ENCODE measurements at regions not wholly inside any gene's neighbourhood (a gene's known extent, or its start where the extent isn't known, plus 50 kb on each side); places are given as distances from the start of the nearest gene placed in this dataset.
"Not testable (repeated sequence)": the region's sequence is repeated elsewhere in the genome, so short reads cannot be mapped to it uniquely, and the experiment has no call there.

DNA sequence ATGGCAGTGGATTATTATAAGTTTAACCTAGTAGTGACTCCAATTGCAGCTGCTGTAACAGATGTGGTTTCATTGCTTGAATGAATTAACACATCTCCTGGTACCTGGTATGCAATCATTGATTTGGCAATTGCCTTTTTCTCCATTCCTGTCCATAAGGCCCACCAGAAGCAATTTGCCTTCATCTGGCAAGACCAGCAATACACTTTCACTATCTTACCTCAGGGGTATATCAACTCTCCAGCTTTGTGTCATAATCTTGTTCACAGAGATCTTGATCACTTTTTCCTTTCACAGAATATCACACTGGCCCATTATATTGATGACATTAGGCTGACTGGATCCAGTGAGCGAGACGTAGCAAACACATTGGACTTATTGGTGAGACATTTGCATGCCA is 128.7 kb upstream of the ZC3H12C start:
- ChIA-PET CTCF (interaction anchor here (1.2 kb wide), 1 partner anchor 25 kb away, joined by 3 read pairs; no protein-coding TSS in a partner anchor), POLR2A (no interaction called here)
- Histone ChIP-seq H3K27ac (ENCODE audit: low read depth, low read length) (no peak overlapping the region), H3K27me3 (ENCODE audit: control insufficient read depth, insufficient read depth, low read length) (no peaks in the 10 kb centered on the region), H3K4me3 (ENCODE audit: low read depth, low read length) (no peak overlapping the region), H3K9me3 (ENCODE audit: control insufficient read depth, insufficient read depth, low read length) (no peaks in the 10 kb centered on the region)
- TF ChIP-seq, protein P1, sequence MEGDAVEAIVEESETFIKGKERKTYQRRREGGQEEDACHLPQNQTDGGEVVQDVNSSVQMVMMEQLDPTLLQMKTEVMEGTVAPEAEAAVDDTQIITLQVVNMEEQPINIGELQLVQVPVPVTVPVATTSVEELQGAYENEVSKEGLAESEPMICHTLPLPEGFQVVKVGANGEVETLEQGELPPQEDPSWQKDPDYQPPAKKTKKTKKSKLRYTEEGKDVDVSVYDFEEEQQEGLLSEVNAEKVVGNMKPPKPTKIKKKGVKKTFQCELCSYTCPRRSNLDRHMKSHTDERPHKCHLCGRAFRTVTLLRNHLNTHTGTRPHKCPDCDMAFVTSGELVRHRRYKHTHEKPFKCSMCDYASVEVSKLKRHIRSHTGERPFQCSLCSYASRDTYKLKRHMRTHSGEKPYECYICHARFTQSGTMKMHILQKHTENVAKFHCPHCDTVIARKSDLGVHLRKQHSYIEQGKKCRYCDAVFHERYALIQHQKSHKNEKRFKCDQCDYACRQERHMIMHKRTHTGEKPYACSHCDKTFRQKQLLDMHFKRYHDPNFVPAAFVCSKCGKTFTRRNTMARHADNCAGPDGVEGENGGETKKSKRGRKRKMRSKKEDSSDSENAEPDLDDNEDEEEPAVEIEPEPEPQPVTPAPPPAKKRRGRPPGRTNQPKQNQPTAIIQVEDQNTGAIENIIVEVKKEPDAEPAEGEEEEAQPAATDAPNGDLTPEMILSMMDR (IDR thresholded peaks at IDR 0.05; ENCODE audit: low read depth, low read length) = no peak
- DNase-seq (ENCODE audit: low read depth, low spot score) = no peak

DNA sequence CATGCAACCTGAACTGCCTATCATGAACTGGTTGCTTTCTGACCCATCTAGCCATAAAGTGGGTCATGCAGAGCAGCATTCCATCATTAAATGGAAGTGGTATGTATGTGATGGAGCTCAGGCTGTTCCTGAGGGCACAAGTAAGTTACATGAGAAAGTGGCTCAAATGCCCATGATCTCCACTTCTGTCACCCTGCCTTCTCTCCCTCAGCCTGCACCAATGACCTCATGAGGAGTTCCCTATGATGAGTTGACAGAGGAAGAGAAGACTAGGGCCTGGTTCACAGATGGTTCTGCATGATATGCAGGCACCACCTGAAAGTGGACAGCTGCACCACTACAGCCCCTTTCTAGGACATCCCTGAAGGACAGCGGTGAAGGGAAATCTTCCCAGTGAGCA is 127.7 kb upstream of the ZC3H12C start:
- H3K9me3 ChIP-seq (ENCODE audit: control insufficient read depth, insufficient read depth, low read length); POLR2A ChIA-PET; H3K4me3 ChIP-seq (ENCODE audit: low read depth, low read length); CTCF ChIA-PET; H3K27ac ChIP-seq (ENCODE audit: low read depth, low read length); H3K27me3 ChIP-seq (ENCODE audit: control insufficient read depth, insufficient read depth, low read length); DNase-seq (ENCODE audit: low read depth, low spot score): not testable (repeated sequence)

DNA sequence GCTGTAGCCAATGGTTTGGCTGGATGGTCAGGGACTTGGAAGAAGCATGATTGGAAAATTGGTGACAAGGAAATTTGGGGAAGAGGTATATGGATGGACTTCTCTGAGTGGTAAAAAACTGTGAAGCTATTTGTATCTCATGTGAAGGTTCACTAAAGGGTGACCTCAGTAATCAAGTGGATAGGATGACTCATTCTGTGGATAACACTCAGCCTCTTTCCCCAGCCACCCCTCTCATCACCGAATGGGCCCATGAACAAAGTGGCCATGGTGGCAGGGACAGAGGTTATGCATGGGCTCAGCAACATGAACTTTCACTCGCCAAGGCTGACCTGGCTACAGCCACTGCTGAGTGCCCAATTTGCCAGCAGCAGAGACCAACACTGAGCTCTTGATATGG is 127.3 kb upstream of the ZC3H12C start:
- H3K9me3 ChIP-seq (ENCODE audit: control insufficient read depth, insufficient read depth, low read length); CTCF ChIA-PET; H3K27ac ChIP-seq (ENCODE audit: low read depth, low read length); H3K27me3 ChIP-seq (ENCODE audit: control insufficient read depth, insufficient read depth, low read length); POLR2A ChIA-PET; H3K4me3 ChIP-seq (ENCODE audit: low read depth, low read length); DNase-seq (ENCODE audit: low read depth, low spot score): not testable (repeated sequence)

DNA sequence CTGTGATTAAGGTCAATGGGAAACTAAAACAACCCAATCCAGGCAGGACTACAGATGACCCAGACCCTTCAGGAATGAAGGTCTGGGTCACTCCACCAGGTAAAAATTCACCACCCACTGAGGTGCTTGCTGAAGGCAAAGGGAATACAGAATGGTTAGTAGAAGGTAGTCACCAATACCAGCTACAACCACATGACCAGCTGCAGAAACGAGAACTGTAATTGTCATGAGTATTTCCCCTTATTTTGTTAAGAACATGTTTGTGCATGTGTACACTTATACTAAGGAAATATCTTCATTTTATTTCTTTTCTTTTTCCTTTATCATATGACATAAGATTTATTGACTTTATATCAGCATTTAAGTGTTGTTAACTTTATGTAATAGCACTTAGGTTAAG is 126.1 kb upstream of the ZC3H12C start:
- H3K9me3 ChIP-seq (ENCODE audit: control insufficient read depth, insufficient read depth, low read length); POLR2A ChIA-PET; CTCF ChIA-PET; H3K4me3 ChIP-seq (ENCODE audit: low read depth, low read length); H3K27me3 ChIP-seq (ENCODE audit: control insufficient read depth, insufficient read depth, low read length); H3K27ac ChIP-seq (ENCODE audit: low read depth, low read length); DNase-seq (ENCODE audit: low read depth, low spot score): not testable (repeated sequence)

DNA sequence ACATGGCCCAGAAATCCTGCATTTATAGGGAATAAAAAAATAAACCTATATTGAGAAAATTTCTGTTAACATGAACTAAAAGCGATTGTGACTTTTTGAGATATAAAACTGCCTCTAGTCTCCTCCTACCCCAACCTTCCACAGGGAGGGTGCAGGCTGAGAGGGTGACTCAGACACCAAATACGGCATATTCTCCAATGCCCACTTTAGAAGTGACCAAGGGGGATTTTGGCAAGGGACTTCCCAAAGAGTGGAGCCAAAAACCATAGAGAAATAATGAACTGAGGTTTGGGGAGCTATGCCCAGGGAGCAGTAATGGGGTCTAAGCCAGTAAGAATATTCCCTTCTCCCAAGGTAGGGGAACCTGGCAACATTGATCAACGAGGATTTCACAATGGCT is 124.9 kb upstream of the ZC3H12C start:
- Histone ChIP-seq H3K4me3 (ENCODE audit: low read depth, low read length) (no peak overlapping the region), H3K9me3 (ENCODE audit: control insufficient read depth, insufficient read depth, low read length) (no peaks in the 10 kb centered on the region), H3K27me3 (ENCODE audit: control insufficient read depth, insufficient read depth, low read length) (no peaks in the 10 kb centered on the region), H3K27ac (ENCODE audit: low read depth, low read length) (no peak overlapping the region)
- POLR2A ChIA-PET = no interaction called here
- no peak for DNase-seq (ENCODE audit: low read depth, low spot score)
- TF ChIP-seq, protein P1 (IDR thresholded peaks at IDR 0.05; ENCODE audit: low read depth, low read length) = no peak
- CTCF ChIA-PET = no interaction called here

DNA sequence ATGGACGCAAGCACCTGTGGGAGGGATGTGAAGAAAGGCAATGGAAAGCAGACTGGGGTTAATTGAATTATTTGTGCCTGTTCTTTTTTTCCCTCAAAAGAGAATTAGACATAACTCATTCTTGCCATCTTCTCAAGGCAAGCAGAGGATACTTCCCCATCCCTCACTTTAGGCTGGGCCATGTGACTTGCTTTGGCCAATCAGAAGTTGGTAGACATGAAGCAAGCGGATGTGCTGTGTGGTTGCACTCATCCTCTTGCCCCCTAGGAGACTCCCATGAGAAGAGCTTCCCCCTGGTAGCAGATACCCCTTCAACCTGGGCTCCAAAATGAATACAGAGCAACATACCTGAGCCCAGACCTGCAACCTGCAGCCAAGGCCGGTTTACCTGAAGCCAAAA is 124.4 kb upstream of the ZC3H12C start:
- Histone ChIP-seq H3K27ac (ENCODE audit: low read depth, low read length) (no peak overlapping the region), H3K4me3 (ENCODE audit: low read depth, low read length) (no peak overlapping the region), H3K9me3 (ENCODE audit: control insufficient read depth, insufficient read depth, low read length) (no peaks in the 10 kb centered on the region), H3K27me3 (ENCODE audit: control insufficient read depth, insufficient read depth, low read length) (no peaks in the 10 kb centered on the region)
- ChIA-PET POLR2A (no interaction called here), CTCF (no interaction called here)
- TF ChIP-seq, protein P1 (IDR thresholded peaks at IDR 0.05; ENCODE audit: low read depth, low read length) = no peak
- no peak for DNase-seq (ENCODE audit: low read depth, low spot score)
